OCI-LY3 (cell line): ENCODE measurements at regions not wholly inside any gene's neighbourhood (a gene's known extent, or its start where the extent isn't known, plus 50 kb on each side); places are given as distances from the start of the nearest gene placed in this dataset.

ENCODE experiments used
- H2AFZ ChIP-seq: fragments of 200-600, 300-600 bp; shearing (Covaris generic); 2 replicates; pipeline ENCODE4 v1.6.0; 2014; ENCODE audit warnings: antibody characterized with exemption, low read depth, low read length
- H3K27ac ChIP-seq: fragments of 200-600, 300-600 bp; sonication (generic); 2 replicates; pipeline ENCODE4 v1.5.1; 2014; ENCODE audit warnings: mild to moderate bottlenecking, low read length, moderate library complexity, mixed read lengths
- H3K27me3 ChIP-seq: fragments of 200-600, 300-600 bp; sonication (generic); 2 replicates; pipeline ENCODE4 v1.6.1; 2014; ENCODE audit warnings: low read depth, low read length, mixed read lengths
- H3K36me3 ChIP-seq: fragments of 200-600, 300-600 bp; sonication (generic); replicated peaks from 2 replicates; pipeline ENCODE3; 2014; ENCODE audit warnings: low read depth, low read length, mixed read lengths
- H3K4me1 ChIP-seq: fragments of 300-600, 200-600 bp; sonication (generic); 2 replicates; pipeline ENCODE4 v1.6.1; 2014; ENCODE audit warnings: low read length, mixed read lengths
- H3K4me2 ChIP-seq: fragments of 200-600, 300-600 bp; sonication (generic); 2 replicates; pipeline ENCODE4 v1.6.1; 2014; ENCODE audit warnings: low read length, mixed read lengths
- H3K4me3 ChIP-seq: fragments of 300-600, 200-600 bp; sonication (generic); 2 replicates; pipeline ENCODE4 v1.5.1; 2014; ENCODE audit warnings: antibody characterized with exemption, mild to moderate bottlenecking, low read length, moderate library complexity
- H3K79me2 ChIP-seq: fragments of 300-600, 200-600 bp; shearing (Covaris generic); 2 replicates; pipeline ENCODE4 v1.6.1; 2014; ENCODE audit warnings: mild to moderate bottlenecking, low read length, mixed read lengths
- H3K9ac ChIP-seq: fragments of 300-600, 200-600 bp; shearing (Covaris generic); 2 replicates; pipeline ENCODE4 v1.6.0; 2014; ENCODE audit warnings: mild to moderate bottlenecking, low read length, moderate library complexity
- H3K9me3 ChIP-seq: fragments of 200-600, 300-600 bp; shearing (Covaris generic); 2 replicates; pipeline ENCODE4 v1.6.1; 2014; ENCODE audit warnings: low read length, mixed read lengths; ENCODE audit not compliant: insufficient read depth
- H4K20me1 ChIP-seq: fragments of 200-600, 300-600 bp; sonication (generic); 2 replicates; pipeline ENCODE4 v1.6.1; 2016; ENCODE audit warnings: low read length, mixed read lengths; ENCODE audit not compliant: insufficient read depth
- CTCF ChIP-seq: fragments of 200-600, 300-600 bp; sonication (generic); IDR thresholded peaks from 2 replicates; pipeline ENCODE4 v1.5.1; 2014; ENCODE audit warnings: antibody characterized with exemption, low read length, low read depth
- EZH2phosphoT487 ChIP-seq: fragments of 200-600 bp; shearing (Covaris generic); IDR thresholded peaks from 2 replicates; pipeline ENCODE4 v1.6.1; 2018; ENCODE audit warnings: antibody characterized with exemption, mixed run types, low read depth

DNA sequence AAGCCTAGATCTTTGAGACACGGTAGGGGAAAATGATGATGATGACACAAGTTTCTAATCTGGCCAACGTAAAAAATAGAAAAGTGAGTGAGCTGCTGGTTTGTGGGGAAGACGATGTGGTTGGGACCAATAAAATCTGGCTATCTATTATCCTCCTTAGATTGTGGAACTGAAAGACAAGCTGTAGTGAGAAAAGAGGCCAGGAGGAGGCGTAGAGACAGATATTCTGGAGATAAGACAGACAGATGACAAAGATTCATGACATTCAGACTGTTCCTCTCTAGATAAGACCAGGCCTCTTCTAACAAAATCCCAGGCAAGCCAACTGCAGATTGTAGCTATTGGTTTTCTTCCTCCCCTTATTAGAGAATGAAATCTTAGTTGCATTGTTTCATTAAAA, 376.3 kb upstream of the UBE2E3 start:
- Histone ChIP-seq H3K4me3 (no peak overlapping the region), H3K4me1 (no peaks in the 10 kb centered on the region), H3K9me3 (no peaks in the 10 kb centered on the region)

DNA sequence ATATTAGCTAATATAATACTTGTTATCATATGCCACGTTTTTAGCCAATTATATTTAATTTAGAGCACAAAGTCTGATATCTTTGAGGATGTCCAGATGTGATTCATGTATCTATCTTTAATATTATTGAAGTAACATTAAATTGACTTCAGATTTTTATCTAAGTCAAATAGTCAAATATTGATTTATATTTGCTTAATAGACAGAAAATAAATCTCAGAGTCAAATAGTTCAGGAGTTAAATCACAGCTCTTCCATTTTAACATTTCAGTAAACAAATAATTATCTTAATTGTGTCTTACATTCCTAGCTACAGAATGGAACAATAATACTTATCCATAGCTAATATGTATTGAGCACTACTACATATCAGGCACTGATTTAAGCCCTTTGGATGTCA, 379.4 kb upstream of the UBE2E3 start:
- no peak overlapping the region for H3K4me3 ChIP-seq
- TF ChIP-seq EZH2phosphoT487, result no peak
- no peaks in the 10 kb centered on the region for H3K36me3 ChIP-seq
- no peak overlapping the region for H3K27ac ChIP-seq
- H3K79me2 ChIP-seq, result no peaks in the 10 kb centered on the region
- no peak overlapping the region for H2AFZ ChIP-seq
- no peaks in the 10 kb centered on the region for H3K4me1 ChIP-seq
- H3K27me3 ChIP-seq, result no peaks in the 10 kb centered on the region
- no peak overlapping the region for H3K4me2 ChIP-seq
- H3K9ac ChIP-seq, result no peak overlapping the region
- no peaks in the 10 kb centered on the region for H4K20me1 ChIP-seq
- H3K9me3 ChIP-seq, result no peaks in the 10 kb centered on the region

More for the DNA sequence above, 376.3 kb upstream of the UBE2E3 start:
- TF ChIP-seq EZH2phosphoT487 (no peak), CTCF (peak; percentile 53)
- Histone ChIP-seq H3K9ac (no peak overlapping the region), H3K27ac (no peak overlapping the region), H3K27me3 (no peaks in the 10 kb centered on the region), H2AFZ (no peak overlapping the region), H3K79me2 (no peaks in the 10 kb centered on the region), H3K36me3 (no peaks in the 10 kb centered on the region), H3K4me2 (no peak overlapping the region), H4K20me1 (no peaks in the 10 kb centered on the region)

DNA sequence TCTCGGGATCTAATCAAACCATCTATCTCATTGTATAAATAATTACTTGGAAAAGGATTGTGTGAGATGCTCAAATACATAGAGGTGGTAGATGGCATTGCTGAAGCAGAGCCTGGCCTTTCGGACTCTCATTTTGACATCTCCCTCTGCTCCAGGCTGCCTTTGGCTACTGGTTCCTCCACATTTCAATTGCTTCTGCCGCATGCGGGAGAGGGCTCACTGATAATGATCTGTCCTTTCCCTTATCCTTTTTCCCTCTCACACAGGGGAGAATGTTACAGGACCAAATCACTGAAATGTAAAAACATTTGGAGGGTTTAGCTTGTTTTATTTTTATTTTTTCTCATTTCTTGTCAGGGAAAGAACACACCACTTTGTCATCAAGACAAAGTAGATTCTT, 380.6 kb upstream of the UBE2E3 start:
- Histone ChIP-seq H3K9ac (no peak overlapping the region), H3K36me3 (no peaks in the 10 kb centered on the region), H2AFZ (no peak overlapping the region), H3K4me3 (no peak overlapping the region), H4K20me1 (no peaks in the 10 kb centered on the region), H3K9me3 (no peaks in the 10 kb centered on the region), H3K4me2 (no peak overlapping the region), H3K79me2 (no peaks in the 10 kb centered on the region), H3K27me3 (no peaks in the 10 kb centered on the region), H3K4me1 (no peaks in the 10 kb centered on the region), H3K27ac (no peak overlapping the region)
- no peak for TF ChIP-seq EZH2phosphoT487
- no peak for TF ChIP-seq CTCF

DNA sequence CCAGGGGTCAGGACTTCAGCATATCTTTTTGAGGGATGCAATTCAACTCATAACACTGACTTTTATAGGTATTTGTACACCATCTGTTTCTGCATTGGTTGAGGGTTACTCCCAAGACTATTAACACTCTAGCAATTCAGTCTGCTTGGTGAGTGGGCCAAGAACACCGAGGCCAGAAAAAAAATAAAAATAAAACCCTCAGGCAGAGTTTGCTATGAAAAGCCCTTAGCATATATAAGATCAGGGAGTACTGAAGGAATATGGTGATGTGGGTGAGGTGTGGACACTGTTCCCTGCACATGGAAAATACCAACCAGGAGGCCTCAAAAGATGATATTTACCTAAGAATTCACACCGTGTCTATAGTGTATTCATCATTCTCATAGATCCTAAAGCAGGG, 383.2 kb upstream of the UBE2E3 start:
- Histone ChIP-seq H3K79me2 (no peaks in the 10 kb centered on the region), H3K4me1 (no peaks in the 10 kb centered on the region), H3K9me3 (no peaks in the 10 kb centered on the region), H3K9ac (no peak overlapping the region), H3K4me3 (no peak overlapping the region), H3K36me3 (no peaks in the 10 kb centered on the region), H2AFZ (no peak overlapping the region), H4K20me1 (no peaks in the 10 kb centered on the region), H3K27ac (no peak overlapping the region), H3K27me3 (no peaks in the 10 kb centered on the region), H3K4me2 (no peak overlapping the region)
- TF ChIP-seq CTCF, result no peak
- no peak for TF ChIP-seq EZH2phosphoT487

DNA sequence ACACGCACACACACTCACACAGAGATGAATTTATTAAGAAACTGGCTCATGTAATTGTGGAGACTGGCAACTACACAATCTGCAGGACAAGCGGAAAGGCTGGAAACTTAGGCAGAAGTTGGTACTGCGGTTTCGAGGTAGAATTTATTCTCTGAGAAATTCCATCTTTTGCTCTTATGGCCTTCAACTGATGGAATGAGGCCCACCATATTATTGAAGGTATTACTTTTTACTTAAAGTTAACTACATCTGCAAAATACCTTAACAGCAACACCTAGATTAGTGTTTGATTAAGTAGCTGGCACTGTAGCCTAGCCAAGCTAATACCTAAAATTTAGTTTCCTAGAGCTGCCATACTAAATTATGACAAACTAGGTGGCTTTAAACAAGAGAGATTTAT, 384.0 kb upstream of the UBE2E3 start:
- H3K36me3 ChIP-seq, result no peaks in the 10 kb centered on the region
- no peaks in the 10 kb centered on the region for H3K4me1 ChIP-seq
- H3K4me2 ChIP-seq, result no peak overlapping the region
- no peaks in the 10 kb centered on the region for H3K27me3 ChIP-seq
- H3K27ac ChIP-seq, result no peak overlapping the region
- no peaks in the 10 kb centered on the region for H3K79me2 ChIP-seq
- TF ChIP-seq CTCF (no peak), EZH2phosphoT487 (no peak)
- no peak overlapping the region for H3K9ac ChIP-seq
- H2AFZ ChIP-seq, result no peak overlapping the region
- H4K20me1 ChIP-seq, result no peaks in the 10 kb centered on the region
- H3K9me3 ChIP-seq, result no peaks in the 10 kb centered on the region
- no peak overlapping the region for H3K4me3 ChIP-seq
